Liver (tissue), 3 donors: ENCODE measurements at regions not wholly inside any gene's neighbourhood (a gene's known extent, or its start where the extent isn't known, plus 50 kb on each side); places are given as distances from the start of the nearest gene placed in this dataset.

Experiments
- CTCF ChIP-seq: fragments of 150-350 bp; IDR thresholded peaks from 2 replicates; pipeline ENCODE4 v1.5.1; 2017; ENCODE audit warnings: improper control_type of control experiment, low read depth, low read length; ENCODE audit not compliant: missing input control
- EGR1 ChIP-seq, 2 donors: IDR thresholded peaks; 2 replicates each; pipeline ENCODE4 v1.6.1; 2016 to 2018; ENCODE audit warnings: antibody characterized with exemption in 2 of 2, low read depth in 2 of 2
- FOXA1 ChIP-seq: IDR thresholded peaks from 2 replicates; pipeline ENCODE4 v1.6.1; 2016; ENCODE audit warnings: antibody characterized with exemption
- HNF4A ChIP-seq, 2 donors: conservative IDR thresholded peaks; 2 replicates each; pipeline ENCODE4 v1.6.1; 2016; ENCODE audit warnings: antibody characterized with exemption in 2 of 2, mild to moderate bottlenecking in 2 of 2
- REST ChIP-seq: IDR thresholded peaks from 2 replicates; pipeline ENCODE4 v1.6.1; 2016; ENCODE audit warnings: antibody characterized with exemption, mild to moderate bottlenecking
- YY1 ChIP-seq: IDR thresholded peaks from 2 replicates; pipeline ENCODE4 v1.6.1; 2016; ENCODE audit warnings: antibody characterized with exemption, mild to moderate bottlenecking
- donor health status: healthy.
- donor health status: healthy.

DNA sequence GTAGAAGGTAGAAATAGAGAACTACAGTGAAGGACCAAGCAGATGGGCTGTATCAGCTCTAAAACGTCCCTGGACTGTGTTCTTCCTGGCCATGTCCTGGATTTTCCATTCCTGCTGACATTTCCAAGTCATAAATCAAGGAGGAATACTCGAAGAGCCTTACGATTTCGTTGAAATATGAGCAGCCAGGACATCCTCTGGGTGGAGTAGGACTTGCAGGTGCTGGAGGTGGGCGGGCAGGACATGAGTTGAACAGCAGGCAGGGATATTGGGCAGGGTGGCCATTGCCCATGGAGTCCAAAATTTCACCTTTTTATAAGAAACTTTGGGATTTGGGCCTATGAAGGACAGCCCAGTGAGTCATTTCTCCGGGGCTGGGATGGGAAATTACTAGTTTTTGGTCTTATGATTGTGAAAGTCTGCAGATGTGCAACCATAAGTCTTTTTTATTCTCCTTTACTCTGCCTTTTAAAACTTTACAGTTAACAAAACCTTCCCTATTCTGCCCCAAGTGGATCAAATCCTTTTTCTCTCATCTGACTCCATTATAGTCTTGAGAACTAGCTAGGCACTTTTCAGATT, 88.8 kb downstream of the TMX1 start:
- no peak for TF ChIP-seq HNF4A (conservative IDR thresholded peaks at IDR 0.05)
- no peak for TF ChIP-seq YY1
- no peak for TF ChIP-seq CTCF
- no peak for TF ChIP-seq REST
- TF ChIP-seq EGR1 (IDR thresholded peaks at IDR 0.05; ENCODE audit: low read depth in 2 of 2) = no peak
- TF ChIP-seq FOXA1 = no peak
